ENCODE measurements at regions not wholly inside any gene's neighbourhood (a gene's known extent, or its start where the extent isn't known, plus 50 kb on each side); places are given as distances from the start of the nearest gene placed in this dataset.

DNA sequence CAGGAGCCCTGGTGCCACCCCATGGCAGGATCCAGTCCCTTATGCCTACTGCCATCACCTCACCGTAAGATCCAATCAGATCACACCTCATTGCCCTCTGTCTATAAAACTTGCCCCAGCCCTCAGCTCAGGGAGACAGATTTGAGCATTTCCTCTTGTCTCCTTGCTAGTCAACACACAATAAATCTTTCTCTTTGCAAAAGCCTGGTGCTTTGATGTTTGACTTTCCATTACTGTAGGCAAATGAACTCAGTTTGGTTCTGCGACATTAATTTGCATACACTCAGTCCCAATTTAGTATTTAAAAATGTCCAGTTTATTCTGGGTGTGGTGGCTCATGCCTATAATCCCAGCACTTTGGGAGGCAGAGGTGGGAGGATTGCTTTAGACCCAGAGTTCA lies 188.4 kb downstream of the AEBP2 start:
- no peak for DNase-seq

DNA sequence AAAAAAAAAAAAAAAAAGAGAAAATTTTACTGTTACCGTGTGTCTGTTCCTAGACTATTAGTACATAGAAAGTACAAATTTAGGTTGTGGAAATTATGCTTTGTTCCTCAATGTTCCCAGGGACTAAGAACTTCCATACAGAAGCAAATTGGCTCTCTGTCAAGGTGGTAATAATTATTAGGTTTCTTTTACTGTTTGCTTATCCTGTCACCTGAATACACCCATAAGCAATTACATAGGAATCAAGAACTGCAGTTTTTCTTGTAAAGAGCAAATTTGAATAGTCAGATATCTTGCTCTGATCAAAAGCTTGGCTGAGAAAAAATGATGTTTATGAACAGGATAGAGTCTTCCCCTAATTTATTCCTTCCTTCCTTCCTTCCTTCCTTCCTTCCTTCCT lies 191.2 kb downstream of the AEBP2 start:
- DNase-seq, result no peak

DNA sequence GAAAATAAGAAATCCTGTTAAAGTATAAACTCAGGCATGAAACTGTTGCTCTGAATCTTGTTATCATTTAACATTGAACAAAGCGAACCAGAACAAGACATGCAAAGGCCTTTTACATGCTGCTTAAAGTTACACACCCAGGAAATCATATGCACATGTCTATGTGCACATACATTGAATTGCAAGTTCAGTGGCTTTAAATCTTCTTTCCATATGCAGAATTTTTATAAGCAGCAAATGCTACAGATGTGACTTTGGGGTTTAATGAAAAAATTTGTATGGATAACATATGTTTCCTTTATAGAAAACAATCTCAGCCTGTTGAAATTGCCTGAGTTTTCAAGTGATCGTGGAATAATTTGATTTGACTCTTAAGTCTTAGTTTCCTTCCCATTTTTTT lies 193.9 kb downstream of the AEBP2 start:
- no peak for DNase-seq

DNA sequence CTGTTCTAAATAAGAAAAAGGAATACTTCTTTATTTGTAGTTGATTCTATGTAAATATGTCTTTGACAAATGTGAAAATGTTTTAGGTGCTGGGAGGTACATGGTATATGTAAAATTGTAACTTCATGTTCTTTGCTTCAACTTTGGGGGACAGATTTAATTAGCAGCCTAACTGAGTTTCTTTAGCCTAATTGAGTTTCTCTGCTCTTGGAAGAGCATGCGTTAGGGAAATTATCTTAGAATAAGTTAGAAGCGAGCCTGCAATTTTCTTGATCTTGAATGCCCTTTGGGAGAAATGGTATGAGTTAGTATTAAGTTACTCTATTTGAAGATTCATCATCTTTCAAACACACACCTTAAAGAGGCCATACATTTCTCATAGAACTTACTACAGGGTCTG lies 194.3 kb downstream of the AEBP2 start:
- no peak for DNase-seq

DNA sequence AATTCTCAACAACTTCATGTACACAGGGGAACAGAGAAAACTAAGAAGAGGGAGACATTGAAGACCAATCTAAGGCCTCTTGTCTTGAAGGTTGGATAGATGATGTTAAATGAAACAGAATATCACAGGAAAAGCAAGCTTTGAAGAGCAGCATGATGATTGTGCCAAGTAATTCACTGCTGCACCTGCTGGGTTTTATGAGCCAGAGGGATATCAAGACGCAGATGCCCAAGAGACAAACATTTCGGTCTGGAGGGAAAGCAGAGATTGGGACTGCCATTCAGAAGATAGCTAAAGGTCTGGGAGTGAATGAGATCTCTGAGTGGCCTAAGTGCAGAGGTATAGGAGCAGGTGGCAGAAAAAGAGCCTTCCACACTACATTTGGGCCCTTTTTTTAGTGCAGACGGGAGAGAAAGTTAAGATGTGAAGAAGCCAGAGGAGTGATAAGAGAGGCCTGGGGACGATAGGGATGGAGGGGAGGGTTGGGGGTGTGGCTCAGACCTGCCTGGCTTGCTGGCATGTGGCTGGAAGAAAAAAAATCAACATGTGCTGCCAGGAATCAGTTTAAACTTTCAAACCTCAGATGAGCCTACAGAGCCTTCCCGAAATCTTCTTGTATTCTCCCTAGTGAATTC lies 200.6 kb downstream of the AEBP2 start:
- DNase-seq, result no peak

DNA sequence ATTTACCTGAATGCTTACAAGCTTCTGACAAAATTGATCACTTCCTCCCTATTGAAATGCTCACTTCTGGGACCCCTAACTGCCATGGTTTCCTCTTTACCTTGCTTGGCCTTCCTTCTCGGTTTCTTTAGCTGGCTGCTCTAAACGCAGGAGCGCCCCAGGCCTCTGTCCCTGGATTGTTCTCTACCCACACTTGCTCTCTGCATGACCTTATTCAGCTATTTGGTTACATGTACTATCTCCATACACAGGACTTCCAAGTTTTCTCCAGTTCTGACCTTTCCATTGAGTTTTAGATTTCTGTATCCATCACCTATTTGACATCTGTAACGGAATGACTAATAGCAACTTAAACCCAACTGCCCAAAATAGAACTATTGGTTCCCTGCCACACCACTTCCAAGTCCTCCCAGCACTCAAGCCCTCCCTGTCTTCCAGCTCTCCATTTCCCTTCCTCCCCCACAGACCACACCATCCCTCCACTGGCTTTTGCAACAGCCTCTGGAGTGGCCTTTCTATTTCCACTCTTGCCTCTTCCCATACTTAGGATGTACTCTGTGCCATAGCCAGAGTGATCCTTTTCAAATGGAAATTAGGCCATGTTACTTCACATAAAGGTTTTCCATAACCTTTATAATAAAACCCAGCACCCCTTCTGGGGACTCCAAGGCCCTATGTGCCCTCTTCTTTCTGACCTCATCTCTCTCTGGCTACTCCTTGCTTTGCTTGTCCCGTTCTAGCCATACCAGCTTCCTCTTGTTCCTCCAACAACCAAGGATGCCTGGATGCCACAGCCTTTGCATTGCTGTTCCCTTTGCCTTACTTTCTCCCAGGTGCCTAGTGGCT lies 202.2 kb downstream of the AEBP2 start:
- no peak for DNase-seq

DNA sequence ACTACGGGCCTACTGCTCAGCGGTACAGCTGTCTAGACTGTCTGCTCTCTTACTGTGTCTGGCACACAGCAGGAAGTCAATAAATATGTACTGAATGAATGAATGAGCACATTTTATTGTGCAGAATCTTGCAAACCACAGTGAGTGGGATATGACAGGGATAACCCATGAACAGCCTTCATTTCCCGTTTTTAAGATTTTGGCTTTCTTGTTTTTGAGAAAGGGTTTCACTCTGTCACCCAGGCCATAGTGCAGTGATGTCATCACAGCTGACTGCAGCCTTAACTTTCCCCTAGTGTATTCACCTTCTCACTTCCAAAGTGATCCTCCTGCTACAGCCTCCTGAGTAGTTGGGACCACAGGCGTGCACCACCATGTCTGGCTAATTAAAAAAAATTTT lies 203.1 kb downstream of the AEBP2 start:
- no peak for DNase-seq

DNA sequence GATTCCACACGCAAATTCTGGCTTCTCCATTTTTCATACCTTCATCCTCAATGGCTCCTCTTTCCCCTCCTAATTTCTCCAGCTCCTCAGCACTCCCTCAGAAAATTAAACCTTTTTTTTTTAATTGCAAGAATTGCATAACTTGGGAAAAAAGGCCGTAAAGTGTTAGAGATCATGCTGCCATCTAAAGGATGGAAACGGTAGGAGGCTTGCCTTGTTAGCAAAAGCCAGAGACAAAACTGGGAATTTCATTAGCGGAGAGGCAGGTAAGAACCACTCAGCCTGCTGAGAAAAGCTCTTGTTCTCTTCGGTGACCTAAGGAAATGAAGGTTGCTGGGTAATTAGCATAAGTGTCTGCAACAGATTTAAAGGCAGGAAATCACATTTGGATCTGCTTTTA lies 204.3 kb downstream of the AEBP2 start:
- DNase-seq, result no peak

DNA sequence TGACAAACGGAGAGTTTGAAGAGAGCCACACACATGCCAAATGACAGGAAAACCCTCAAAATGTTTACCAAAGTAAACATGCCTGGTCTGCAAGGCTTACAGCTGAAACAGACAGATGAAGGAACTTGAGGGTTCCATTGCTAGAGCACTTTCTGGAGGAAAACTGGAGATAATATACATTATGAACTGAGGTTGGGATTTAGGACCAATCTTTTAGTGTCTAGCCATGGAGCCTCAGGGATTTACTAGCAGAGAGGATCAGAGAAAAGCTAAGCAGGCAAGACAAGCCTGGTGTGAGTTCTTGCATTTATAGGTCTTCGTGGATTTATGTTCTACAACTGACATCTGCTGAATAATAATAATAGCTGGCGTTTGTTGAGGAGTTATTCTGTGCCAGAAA lies 205.3 kb downstream of the AEBP2 start:
- no peak for DNase-seq

DNA sequence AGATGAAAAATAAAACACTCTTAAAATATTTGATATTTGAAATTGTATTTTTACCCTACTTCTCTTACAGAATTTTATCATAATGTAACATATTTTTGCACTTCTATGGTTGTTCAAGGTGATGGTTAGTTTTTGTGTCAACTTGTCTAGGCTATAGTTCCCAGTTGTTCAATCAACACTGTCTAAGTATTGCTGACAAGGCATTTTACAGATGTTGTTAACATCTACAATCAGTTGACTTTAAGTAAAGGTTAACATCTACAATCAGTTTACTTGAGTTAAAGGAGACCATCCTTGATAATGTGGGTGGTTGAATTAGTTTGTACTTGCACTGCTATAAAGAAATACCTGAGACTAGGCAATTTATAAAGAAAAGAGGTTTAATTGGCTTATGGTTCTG lies 206.5 kb downstream of the AEBP2 start:
- no peak for DNase-seq

DNA sequence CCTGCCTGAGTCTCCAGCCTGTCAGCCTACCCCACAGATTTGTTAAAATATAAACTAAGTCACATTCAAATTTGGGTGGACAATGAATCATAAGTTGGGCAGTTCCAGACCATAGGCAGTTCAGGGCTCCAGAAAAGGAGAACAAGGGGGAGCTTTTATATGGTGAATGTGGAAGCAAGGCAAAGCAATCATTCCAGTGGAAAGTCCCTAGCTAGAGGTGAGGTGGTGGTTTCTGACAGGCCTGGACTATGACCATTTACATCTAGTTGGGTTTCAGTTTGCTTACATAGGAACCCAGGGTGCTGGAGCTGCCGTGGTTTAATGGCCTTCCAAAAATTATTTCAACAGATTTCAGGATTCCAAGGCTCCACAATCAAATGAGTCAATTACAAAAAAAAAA lies 207.3 kb downstream of the AEBP2 start:
- DNase-seq, result no peak

DNA sequence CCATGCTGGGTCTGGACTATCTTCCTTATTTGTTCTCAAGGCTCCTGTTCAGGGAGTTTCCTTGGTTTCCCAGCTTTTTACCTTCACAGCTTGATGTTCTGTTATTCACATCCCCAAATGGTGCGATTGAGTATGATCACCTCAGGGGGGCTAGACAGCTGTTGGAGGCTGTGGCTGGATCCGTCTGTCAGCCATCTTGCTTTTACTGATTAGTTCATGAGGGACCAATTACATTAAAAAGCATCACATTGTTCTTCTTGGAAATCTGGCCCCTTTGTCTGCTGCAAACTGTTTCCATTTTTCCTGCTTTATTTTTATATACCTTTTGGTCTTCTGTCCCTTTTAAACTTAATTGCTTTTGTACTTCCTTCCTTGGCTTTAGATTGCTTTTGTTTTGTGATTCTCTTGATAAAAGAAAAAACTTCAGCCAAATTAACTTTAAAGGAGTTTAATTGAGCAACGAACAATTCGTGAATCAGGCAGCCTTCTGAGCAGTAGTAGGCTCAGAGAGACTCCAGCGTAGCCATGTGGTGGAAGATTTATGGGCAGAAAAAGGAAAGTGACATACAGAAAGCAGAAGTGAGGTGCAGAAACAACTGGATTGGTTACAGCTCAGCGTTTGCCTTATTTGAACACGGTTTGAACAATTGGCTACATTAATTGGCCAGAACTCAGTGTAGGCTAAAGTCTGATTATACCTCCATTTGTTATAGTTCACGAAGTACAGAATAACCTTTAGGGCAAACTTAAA lies 208.7 kb downstream of the AEBP2 start:
- no peak for DNase-seq

DNA sequence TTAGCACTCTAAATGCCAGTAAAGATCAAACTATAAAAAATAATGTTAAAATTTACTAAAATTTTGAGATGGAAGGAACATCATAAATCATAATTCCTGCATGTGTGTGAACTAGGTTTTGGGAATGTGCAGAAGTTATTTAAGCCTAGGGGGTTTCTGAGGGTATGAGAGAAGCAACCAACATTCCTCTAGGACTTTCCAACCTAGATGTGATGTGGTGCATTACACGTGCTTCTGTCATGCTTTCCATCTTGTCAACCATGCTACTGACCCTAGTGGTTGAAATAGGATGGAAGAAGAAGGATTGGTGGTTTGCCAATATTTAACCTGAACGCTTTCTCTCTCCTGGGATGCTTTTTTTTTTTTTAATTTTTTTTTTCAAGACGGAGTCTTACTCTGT lies 209.3 kb downstream of the AEBP2 start:
- DNase-seq, result no peak

DNA sequence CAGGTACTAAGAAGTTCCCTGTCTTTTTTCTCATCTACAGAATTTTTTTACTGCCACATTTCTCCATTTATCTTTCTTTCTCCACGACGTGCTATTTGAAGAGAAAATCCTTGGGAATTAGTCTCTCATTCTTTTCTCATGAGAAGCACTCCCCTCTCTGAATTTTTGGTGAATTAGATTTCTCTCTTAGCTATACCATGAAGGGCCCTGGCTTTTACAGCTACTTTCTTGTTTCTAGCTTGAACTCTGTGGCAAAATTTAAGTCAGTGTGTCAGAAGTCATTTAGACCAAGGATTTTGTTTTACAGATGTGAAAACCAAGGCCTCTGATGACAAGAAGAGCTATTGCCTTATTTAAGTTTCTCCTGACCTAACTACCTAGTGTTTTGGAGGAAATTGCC lies 213.1 kb downstream of the AEBP2 start:
- DNase-seq, result no peak

DNA sequence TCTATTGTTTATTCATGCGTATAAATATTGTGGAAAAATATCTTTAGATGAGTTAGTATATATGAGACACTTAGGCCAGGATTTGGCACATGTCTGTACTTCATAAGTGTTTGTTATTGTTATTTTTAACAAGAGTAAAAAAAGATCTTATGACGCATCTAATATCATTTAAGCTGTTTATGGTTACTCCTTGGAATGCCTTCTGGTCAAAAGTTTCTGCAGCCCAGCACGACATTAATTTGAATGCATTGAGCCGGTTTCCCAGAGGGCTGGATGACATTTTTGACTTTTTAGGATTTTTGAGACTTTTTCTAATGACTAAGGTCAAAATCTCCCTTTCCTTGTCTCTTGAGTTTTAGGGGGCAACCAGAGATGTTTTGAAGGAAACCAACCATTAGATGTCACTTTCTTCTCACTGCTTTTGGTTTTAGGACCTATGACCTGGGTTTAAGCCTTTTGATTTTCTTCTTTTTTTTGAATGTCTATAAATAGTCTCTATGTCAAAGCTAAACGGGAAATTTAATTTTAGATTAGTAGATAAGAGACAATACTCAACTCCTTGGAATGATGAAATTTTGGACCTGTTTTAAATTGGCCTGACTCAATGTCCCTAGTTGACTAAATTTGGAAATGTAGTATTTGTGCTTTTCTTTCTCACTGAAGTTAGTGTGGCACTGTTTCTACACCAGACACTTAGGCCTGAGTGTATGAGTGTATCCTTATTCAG lies 215.5 kb downstream of the AEBP2 start:
- DNase-seq, result no peak

DNA sequence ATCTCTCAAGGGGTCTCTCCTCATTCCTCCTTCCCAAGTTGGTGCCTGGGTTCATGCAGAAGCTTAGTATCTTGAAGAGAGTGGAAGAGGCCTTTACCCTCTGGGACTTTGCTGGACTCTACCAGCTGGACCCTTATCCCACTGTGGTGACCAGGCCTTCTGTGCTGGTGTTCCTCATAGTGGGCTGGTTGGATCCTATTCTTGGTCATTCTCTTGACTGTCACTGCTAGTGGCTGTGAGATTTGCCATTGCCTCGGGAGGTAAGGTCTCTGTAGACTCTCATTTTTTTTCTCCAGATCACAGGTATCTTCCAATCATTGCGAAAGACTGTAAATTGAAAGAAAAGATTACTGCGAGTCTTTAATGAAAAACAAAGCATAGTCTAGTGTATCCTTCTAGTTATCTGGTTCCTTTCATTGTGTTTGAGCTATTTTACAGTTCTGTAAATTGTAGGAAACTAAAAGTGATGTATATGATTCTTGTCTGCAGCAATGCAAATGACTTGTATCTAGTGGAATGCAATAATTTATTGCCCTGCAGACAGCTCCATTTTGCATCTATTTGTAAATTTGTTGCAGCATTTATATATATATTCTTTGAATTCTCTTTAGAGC lies 217.9 kb downstream of the AEBP2 start:
- no peak for DNase-seq

DNA sequence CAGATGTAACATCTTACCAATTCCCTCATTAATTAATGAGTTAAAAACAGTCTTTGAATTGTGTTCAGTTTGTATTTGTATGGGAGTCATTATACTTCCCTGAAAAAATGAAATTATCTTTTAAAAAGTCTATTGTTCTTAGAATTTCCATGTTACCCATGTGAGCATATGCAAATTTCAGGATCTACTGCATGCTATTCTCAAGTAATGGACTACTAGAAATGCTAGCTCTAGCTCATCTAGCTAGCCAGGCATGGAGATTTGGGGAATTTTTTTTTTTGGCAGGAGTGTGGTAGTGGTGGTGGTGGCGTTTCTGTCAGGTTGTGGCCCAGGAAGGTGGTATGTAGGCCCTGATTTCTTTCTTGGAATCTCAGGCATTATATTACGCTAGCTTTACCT lies 218.4 kb downstream of the AEBP2 start:
- DNase-seq, result no peak

DNA sequence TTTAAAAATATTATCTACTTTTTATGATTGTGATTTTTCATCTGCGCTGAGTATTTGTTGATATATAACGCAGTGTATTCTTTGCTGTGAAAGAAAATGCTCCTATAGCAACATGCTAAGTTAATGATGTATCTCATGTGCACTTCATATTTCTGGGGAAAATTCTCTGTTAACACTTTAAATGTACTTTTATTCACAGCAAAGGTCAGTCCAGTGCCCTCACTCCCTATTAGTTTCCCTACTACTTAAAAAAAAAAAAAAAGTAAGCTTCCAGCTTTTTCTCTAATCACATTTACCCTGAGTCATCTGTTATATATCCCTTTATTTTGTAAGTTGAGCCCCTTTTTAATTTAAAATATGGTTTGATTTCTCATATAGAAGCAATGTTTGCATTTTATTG lies 219.8 kb downstream of the AEBP2 start:
- DNase-seq, result no peak

DNA sequence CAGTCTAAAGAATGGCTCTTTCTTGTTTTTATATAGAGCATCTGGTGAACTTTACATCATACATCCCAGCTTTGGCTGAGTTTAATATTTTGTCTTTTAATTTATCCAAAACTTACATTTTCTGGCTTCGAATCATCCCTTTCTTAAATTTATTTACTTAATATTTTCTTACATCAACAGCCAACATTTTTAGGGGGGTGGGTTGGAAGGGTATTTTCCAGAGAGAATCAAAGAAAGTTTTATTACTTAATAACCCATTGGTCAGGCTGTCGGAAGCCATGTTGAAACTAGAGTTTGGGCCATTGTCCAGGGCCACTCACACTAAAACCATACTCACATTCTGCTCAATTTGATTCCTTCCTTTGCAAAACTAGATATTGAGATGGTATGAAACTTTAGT lies 220.2 kb downstream of the AEBP2 start:
- no peak for DNase-seq

DNA sequence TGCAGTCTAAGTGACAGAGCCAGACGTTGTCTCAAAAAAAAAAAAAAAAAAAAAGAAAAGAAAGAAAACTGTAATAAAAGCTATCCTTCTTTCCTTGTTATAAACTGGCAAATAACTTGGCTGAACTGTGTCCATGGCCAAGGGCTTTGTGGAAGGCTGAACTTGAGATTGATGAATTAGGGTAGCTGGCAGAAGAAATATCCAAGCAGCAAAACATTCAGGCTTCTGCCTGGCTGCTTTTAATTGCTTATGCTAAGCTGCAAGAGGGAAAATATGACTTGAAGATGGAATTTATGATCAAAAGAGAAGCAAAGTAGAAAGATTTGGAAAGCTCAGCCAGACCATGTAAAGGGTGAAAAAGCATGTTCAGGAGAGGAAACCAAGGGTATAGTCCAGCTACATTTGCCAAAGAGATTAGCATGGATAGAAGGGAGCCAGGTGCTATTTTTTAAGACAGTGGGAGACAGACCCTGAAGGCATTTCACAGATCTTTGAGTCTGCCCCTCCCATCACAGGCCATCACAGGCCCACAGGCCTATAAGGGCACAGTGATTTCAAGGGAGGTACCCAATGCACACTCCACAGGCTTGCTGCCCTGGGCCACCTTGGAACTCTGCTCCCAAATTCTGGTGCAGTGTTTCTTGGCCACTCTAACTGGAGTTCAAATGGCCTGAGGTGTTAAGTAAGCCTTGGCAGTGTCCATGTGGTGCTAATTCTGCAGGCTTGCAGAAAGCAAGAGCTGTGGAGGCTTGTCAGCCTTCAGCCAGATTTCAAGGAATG lies 226.0 kb downstream of the AEBP2 start:
- DNase-seq, result no peak

DNA sequence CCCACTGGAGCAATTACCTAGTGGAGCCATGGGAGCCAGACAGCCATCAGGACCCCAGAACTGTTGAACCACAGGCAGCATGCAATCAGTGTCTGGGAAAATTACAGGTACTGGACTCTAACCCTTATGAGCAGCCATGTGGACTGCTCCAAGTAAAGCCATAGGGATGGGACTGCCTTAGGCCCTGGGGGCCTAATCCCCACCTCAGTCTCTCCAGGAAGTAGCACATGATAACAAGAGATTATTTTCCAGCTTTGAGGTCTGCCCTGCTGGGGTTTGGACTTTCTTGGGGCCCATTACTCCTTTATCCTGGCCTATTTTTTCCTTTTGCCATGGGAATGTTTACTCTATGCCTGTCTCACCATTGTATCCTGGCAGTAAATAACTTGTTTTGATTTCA lies 226.8 kb downstream of the AEBP2 start:
- DNase-seq, result no peak

DNA sequence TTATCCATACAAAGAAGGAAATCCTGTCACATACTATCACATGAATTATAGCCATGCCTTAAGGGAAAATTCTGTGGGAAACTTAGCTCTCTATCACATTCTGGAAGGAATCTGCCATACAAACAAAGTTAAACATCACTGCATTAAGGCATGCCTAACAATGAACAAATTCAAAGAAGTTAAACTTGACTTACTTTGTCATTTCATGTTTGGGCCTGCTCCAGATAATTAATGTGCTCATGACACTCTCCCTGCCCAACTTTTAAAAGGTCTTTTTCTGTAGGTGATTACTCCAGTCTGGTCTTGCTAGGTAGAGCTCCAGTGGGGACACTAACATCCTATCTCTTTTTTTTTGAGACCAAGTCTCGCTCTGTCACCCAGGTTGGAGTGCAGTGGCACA lies 230.5 kb downstream of the AEBP2 start:
- no peak for DNase-seq

Data from COR-L47 (cell line).